ENCODE measurements at regions not wholly inside any gene's neighbourhood (a gene's known extent, or its start where the extent isn't known, plus 50 kb on each side); places are given as distances from the start of the nearest gene placed in this dataset.
"Not testable (repeated sequence)": the region's sequence is repeated elsewhere in the genome, so short reads cannot be mapped to it uniquely, and the experiment has no call there.

DNA sequence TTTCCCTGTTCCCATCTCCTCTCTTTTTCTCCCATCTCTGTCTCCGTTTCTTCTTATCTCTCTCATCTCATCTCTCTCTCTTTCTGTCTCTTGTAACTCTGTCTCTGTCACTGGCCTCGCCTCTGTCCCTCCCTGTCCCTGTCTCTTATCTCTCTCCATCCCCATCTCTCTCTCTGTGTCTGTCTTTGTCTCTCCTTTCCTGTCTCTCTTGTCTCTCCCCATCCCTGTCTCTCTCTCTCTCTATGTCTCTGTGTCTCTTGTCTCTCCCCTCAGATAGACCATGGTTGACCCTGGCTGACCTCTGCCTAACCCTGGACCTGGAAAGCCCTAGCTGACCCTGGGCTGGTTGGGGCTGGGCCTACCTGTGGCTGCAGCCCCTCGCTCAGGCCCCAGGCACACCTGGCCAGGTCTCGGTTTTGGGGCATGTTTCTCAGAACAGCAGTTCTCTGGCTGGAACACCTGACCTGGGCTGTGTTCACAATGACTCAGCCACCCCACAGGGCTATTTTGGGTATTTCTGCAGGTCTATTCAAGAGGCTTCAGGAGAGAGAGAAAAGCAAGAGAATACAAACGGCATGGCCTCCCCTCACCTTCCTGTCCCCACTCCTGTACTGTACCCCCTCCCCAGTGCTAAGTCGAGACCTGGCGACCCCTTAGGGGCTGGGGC is 174.4 kb downstream of the TMEM121 start:
- Histone ChIP-seq H3K27me3 (ENCODE audit: insufficient read depth, low read length) (no peaks in the 10 kb centered on the region), H3K9ac (ENCODE audit: low read depth, low read length) (no peak overlapping the region), H3K27ac (ENCODE audit: low read length) (no peak overlapping the region), H3K4me3 (ENCODE audit: low read length) (no peak overlapping the region), H3K36me3 (ENCODE audit: insufficient read depth, low read depth, low read length) (no peaks in the 10 kb centered on the region), H3K4me1 (ENCODE audit: insufficient read depth, low read length) (no peaks in the 10 kb centered on the region), H3K9me3 (ENCODE audit: insufficient read depth, low read depth, low read length) (peaks cover 37% of the 10 kb centered on the region)

DNA sequence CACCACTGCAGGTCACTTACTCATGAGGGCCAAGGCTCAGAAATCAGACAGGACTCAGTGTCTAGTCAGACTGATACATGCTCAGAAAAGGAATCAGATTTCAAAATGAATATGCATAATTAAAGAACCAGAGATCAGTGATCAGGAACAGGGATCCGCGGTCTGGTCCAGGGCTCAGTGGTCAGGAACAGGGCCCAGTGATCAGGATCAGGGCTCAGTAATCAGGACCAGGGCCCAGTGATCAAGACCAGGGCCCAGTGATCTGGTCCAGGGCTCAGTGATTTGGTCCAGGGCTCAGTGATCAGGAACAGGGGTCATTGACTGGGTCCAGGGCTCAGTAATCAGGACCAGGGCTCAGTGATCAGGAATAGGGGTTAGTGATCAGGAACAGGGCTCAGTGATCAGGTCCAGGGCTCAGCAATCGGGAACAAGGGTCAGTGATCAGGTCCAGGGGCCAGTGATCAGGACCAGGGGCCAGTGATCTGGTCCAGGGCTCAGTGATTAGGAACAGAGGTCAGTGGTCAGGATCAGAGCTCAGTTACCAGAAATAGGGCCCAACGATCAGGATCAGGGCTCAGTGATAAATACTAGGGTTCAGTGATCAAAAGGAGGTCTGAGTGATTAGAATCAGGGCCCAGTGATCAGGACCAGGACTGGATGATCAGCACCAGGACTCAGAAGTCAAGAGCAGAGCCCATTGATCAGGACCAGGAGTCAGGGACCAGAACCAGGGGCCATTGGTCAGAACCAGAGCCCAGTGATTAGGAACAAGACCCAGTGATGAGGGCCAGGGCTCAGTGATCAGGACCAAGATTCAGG is 175.3 kb downstream of the TMEM121 start:
- Histone ChIP-seq H3K9me3 (ENCODE audit: insufficient read depth, low read depth, low read length) (peaks cover 40% of the 10 kb centered on the region), H3K27ac (ENCODE audit: low read length) (no peak overlapping the region), H3K4me3 (ENCODE audit: low read length) (no peak overlapping the region), H3K4me1 (ENCODE audit: insufficient read depth, low read length) (no peaks in the 10 kb centered on the region), H3K36me3 (ENCODE audit: insufficient read depth, low read depth, low read length) (no peaks in the 10 kb centered on the region), H3K9ac (ENCODE audit: low read depth, low read length) (no peak overlapping the region), H3K27me3 (ENCODE audit: insufficient read depth, low read length) (no peaks in the 10 kb centered on the region)

DNA sequence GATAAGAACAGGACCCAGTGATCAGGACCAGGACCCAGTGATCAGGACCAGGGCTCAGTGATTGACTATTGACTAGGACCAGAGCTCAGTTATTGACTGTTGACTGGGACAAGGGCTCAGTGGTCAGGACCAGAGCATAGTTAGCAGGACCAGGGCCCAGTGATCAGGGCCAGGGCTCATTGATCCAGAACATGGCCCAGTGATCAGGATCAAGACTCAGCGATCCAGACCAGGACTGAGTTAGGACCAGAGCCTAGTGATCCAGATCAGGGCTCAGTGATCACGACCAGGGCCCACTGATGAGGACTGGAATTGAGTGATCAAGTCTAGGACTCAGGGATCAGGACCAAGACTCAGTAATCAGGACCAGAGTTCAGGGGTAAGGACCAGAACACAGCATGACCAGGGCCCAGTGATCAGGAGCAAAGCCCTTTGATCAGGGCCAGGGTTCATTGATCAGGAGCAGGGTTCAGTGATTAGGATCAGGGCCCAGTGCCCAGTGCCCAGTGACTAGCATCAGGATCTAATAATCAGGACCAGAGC is 176.0 kb downstream of the TMEM121 start:
- Histone ChIP-seq H3K9ac (ENCODE audit: low read depth, low read length) (no peak overlapping the region), H3K4me1 (ENCODE audit: insufficient read depth, low read length) (no peaks in the 10 kb centered on the region), H3K27me3 (ENCODE audit: insufficient read depth, low read length) (no peaks in the 10 kb centered on the region), H3K36me3 (ENCODE audit: insufficient read depth, low read depth, low read length) (no peaks in the 10 kb centered on the region), H3K27ac (ENCODE audit: low read length) (no peak overlapping the region), H3K4me3 (ENCODE audit: low read length) (no peak overlapping the region), H3K9me3 (ENCODE audit: insufficient read depth, low read depth, low read length) (peaks cover 40% of the 10 kb centered on the region)

DNA sequence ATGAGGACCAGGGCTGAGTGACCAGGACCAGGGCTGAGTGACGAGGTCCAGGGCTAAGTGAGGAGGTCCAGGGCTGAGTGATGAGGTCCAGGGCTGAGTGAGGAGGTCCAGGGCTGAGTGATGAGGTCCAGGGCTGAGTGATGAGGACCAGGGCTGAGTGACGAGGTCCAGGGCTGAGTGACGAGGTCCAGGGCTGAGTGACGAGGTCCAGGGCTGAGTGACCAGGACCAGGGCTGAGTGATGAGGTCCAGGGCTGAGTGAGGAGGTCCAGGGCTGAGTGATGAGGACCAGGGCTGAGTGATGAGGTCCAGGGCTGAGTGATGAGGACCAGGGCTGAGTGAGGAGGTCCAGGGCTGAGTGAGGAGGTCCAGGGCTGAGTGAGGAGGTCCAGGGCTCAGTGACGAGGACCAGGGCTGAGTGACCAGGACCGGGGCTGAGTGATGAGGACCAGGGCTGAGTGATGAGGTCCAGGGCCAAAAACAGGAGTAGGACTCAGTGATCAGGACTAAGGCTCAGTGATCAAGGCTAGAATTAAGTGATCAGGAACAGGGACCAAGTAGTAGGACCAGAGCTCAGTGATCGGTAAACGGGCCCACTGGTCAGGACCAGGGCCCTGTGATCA is 176.8 kb downstream of the TMEM121 start:
- H3K4me1 ChIP-seq (ENCODE audit: insufficient read depth, low read length); H3K27ac ChIP-seq (ENCODE audit: low read length); H3K27me3 ChIP-seq (ENCODE audit: insufficient read depth, low read length); H3K4me3 ChIP-seq (ENCODE audit: low read length); H3K9ac ChIP-seq (ENCODE audit: low read depth, low read length); H3K36me3 ChIP-seq (ENCODE audit: insufficient read depth, low read depth, low read length): not testable (repeated sequence)
- peaks cover 36% of the 10 kb centered on the region for H3K9me3 ChIP-seq (ENCODE audit: insufficient read depth, low read depth, low read length)

DNA sequence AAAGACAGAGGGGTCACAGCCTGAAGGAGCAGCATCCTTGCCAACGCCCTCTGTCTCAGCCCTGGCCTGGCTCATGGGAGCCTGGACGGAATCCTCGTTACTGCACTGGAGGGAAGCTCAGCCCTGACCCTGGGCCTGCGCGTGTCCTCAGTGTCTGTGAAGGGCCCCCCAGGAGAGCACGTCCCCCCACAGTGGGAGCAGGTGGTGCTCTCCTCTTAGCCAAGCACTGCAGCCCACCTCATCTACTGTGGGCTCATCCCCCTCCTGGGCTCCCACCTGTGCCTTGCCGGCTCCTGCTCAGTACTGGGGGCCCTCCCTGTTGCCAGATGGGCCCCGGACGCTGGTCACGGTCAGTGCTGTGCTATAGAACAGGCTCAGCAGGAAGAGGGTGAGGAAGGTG is 177.7 kb downstream of the TMEM121 start:
- H3K9ac ChIP-seq (ENCODE audit: low read depth, low read length); H3K27me3 ChIP-seq (ENCODE audit: insufficient read depth, low read length); H3K36me3 ChIP-seq (ENCODE audit: insufficient read depth, low read depth, low read length); H3K4me3 ChIP-seq (ENCODE audit: low read length); H3K4me1 ChIP-seq (ENCODE audit: insufficient read depth, low read length); H3K27ac ChIP-seq (ENCODE audit: low read length): not testable (repeated sequence)
- peaks cover 38% of the 10 kb centered on the region for H3K9me3 ChIP-seq (ENCODE audit: insufficient read depth, low read depth, low read length)

DNA sequence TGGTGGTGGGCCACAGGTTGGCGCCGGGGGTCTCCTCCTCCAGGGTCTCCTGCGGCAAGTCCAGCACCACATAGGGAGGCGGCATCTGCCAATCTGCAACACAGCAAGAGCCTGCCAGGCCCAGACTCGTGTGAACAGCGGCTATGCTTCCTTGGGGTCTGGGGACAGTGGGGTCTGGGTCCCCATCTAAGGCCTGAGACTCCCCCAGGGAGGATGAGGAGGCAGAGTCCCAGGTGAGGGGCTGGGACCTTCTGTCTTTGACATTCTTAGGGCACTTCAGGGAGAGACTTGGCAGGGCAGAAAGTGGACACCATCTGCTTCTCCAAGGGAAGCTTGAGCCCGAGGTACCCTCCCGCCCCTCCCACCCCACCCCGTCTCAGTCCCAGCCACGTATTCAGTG is 178.1 kb downstream of the TMEM121 start:
- H3K9ac ChIP-seq (ENCODE audit: low read depth, low read length); H3K36me3 ChIP-seq (ENCODE audit: insufficient read depth, low read depth, low read length); H3K4me3 ChIP-seq (ENCODE audit: low read length); H3K27me3 ChIP-seq (ENCODE audit: insufficient read depth, low read length); H3K4me1 ChIP-seq (ENCODE audit: insufficient read depth, low read length); H3K27ac ChIP-seq (ENCODE audit: low read length): not testable (repeated sequence)
- peaks cover 38% of the 10 kb centered on the region for H3K9me3 ChIP-seq (ENCODE audit: insufficient read depth, low read depth, low read length)

DNA sequence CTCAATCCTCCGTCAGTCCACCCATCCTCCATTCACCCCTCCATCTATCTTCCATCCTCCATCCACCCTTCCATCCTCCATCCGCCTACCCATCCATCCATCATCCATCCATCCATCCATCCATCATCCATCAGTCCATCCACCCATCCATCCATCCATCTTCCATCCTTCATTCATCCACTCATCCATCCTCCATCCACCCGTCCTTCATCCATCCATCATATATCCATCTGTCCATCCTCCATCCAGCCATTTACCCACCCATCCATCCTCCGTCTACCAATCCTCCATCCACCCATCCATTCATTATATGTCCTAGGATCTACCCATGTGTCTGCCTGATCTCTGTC is 179.1 kb downstream of the TMEM121 start:
- H3K9ac ChIP-seq (ENCODE audit: low read depth, low read length); H3K27me3 ChIP-seq (ENCODE audit: insufficient read depth, low read length); H3K27ac ChIP-seq (ENCODE audit: low read length); H3K36me3 ChIP-seq (ENCODE audit: insufficient read depth, low read depth, low read length); H3K4me1 ChIP-seq (ENCODE audit: insufficient read depth, low read length); H3K4me3 ChIP-seq (ENCODE audit: low read length): not testable (repeated sequence)
- peaks cover 43% of the 10 kb centered on the region for H3K9me3 ChIP-seq (ENCODE audit: insufficient read depth, low read depth, low read length)

DNA sequence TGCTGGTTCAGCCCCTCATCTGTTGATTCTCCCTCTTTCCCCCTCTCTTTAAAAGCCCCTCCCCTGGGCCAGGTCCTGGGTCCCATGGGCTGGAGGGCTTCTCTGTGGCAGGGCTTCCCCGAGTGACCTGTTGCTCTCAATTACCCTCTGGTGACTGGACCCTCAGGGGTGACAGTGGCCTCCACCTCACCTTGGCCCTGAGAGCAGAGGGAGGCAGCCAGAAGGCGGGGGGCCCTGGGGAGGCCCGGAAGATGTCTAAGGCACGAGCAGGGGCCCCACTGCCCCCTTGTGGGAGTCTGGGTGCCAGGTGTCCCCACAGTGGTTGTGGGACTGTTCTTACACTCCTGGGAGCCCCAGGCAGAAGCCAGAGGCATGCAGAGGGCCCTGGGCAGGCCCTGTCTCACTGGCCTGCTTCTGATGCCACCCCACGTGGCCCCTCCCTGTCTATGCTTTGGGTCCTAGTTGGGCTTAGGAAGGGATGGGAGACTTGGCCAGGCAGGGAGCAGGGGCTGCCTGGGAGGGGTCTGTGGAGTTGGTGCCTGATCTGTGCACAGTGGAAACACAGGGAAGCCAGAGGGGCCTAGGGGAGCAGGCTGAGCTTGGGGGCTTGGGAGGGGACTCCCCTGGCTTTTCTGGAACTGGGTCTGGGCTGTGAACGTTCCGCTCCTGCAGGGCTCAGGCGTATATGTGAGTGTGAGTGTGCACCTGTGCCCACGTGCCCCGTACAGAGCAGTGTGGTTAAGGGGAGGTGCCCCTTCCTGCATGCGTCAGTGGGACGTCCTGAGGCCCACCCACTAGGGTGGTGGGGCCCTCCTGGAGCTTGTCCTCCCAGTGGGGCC is 179.7 kb downstream of the TMEM121 start:
- not testable (repeated sequence) for H3K4me1 ChIP-seq (ENCODE audit: insufficient read depth, low read length); H3K36me3 ChIP-seq (ENCODE audit: insufficient read depth, low read depth, low read length); H3K9ac ChIP-seq (ENCODE audit: low read depth, low read length); H3K4me3 ChIP-seq (ENCODE audit: low read length); H3K27me3 ChIP-seq (ENCODE audit: insufficient read depth, low read length); H3K27ac ChIP-seq (ENCODE audit: low read length)
- H3K9me3 ChIP-seq (ENCODE audit: insufficient read depth, low read depth, low read length), result peaks cover 37% of the 10 kb centered on the region

DNA sequence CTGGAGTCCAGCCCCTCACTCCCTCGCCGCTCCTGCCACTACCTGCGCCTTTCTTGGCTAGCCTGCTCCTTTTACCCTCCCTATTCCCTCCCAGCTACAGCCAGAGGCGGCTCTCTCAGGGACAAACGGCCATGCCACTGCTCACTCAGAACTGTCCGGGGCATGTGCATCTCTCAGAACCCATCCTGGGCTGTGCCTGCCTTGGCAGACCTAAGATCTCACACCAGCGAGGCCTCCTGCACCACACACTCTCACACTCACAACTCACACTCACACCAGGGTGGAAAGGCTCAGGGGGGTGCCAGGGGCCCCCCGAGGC is 180.3 kb downstream of the TMEM121 start:
- H3K9ac ChIP-seq (ENCODE audit: low read depth, low read length); H3K27ac ChIP-seq (ENCODE audit: low read length); H3K36me3 ChIP-seq (ENCODE audit: insufficient read depth, low read depth, low read length); H3K27me3 ChIP-seq (ENCODE audit: insufficient read depth, low read length); H3K4me3 ChIP-seq (ENCODE audit: low read length); H3K4me1 ChIP-seq (ENCODE audit: insufficient read depth, low read length): not testable (repeated sequence)
- H3K9me3 ChIP-seq (ENCODE audit: insufficient read depth, low read depth, low read length), result peaks cover 31% of the 10 kb centered on the region

DNA sequence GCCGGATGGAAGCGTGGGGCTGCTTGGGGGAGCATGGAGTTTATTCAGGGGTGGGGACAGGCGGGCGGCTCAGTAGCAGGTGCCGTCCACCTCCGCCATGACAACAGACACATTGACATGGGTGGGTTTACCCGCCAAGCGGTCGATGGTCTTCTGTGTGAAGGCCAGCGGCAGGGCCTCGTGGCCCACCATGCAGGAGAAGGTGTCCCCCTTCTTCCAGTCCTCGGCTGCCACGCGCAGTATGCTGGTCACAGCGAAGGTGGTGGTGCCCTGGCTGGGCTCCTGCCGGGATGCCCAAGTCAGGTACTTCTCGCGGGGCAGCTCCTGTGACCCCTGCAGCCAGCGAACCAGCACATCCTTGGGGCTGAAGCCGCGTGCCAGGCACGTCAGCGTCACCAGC is 180.7 kb downstream of the TMEM121 start:
- H3K4me1 ChIP-seq (ENCODE audit: insufficient read depth, low read length); H3K27ac ChIP-seq (ENCODE audit: low read length); H3K36me3 ChIP-seq (ENCODE audit: insufficient read depth, low read depth, low read length); H3K27me3 ChIP-seq (ENCODE audit: insufficient read depth, low read length); H3K9ac ChIP-seq (ENCODE audit: low read depth, low read length); H3K4me3 ChIP-seq (ENCODE audit: low read length): not testable (repeated sequence)
- peaks cover 29% of the 10 kb centered on the region for H3K9me3 ChIP-seq (ENCODE audit: insufficient read depth, low read depth, low read length)

DNA sequence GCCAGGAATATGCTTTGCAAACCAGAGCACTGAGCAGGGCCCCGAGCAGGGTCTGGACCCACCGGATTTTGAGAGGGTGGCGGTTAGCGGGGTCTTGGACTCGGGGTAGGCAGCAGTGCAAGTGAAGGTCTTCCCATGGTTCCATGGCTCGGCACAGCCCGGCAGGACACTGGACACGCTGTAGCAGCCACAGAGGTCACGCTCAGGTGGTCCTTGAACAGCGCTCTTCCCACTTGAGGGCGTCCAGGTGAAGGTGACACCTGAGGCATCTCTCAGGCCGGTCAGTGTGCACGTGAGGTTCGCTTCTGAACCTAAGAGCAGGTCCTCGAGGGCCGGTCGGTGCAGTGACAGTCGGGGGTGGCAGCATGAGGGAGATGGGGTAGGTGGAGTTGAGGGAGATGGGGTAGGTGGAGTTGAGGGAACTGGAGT is 181.4 kb downstream of the TMEM121 start:
- H3K27ac ChIP-seq (ENCODE audit: low read length); H3K9ac ChIP-seq (ENCODE audit: low read depth, low read length); H3K27me3 ChIP-seq (ENCODE audit: insufficient read depth, low read length); H3K4me3 ChIP-seq (ENCODE audit: low read length); H3K36me3 ChIP-seq (ENCODE audit: insufficient read depth, low read depth, low read length); H3K4me1 ChIP-seq (ENCODE audit: insufficient read depth, low read length): not testable (repeated sequence)
- peaks cover 29% of the 10 kb centered on the region for H3K9me3 ChIP-seq (ENCODE audit: insufficient read depth, low read depth, low read length)
